Cardiac fibroblast (primary cell): ENCODE measurements at regions not wholly inside any gene's neighbourhood (a gene's known extent, or its start where the extent isn't known, plus 50 kb on each side); places are given as distances from the start of the nearest gene placed in this dataset.
"Not testable (repeated sequence)": the region's sequence is repeated elsewhere in the genome, so short reads cannot be mapped to it uniquely, and the experiment has no call there.

Experiments used
- DNase-seq, 2 donors: peaks; one replicate each; pipeline versions ENCODE4 v3.0.0 to v3.0.0-alpha.2; 2010; ENCODE audit warnings: low read depth in 2 of 2
- H3K4me3 ChIP-seq, 2 donors: replicated peaks in 1 of 2; 1 replicate in 1 of 2; 2 replicates in 1 of 2; pipeline ENCODE4 v1.5.1; 2011; ENCODE audit warnings: low read depth in 2 of 2, low read length in 2 of 2, mild to moderate bottlenecking in 2 of 2, moderate library complexity in 1 of 2
- TF ChIP-seq, protein P1 (sequence below): IDR thresholded peaks from one replicate; pipeline ENCODE4 v1.5.1; 2011; ENCODE audit warnings: low read depth, mild to moderate bottlenecking, low read length, inconsistent platforms

GRCh38 chr13:83136660-83137059, 745.6 kb downstream of the SLITRK1 start:
- DNase-seq: no peak

GRCh38 chr13:83125791-83126190, 756.5 kb downstream of the SLITRK1 start:
- H3K4me3 ChIP-seq: no peak overlapping the region
- no peak for DNase-seq
- TF ChIP-seq, protein P1, sequence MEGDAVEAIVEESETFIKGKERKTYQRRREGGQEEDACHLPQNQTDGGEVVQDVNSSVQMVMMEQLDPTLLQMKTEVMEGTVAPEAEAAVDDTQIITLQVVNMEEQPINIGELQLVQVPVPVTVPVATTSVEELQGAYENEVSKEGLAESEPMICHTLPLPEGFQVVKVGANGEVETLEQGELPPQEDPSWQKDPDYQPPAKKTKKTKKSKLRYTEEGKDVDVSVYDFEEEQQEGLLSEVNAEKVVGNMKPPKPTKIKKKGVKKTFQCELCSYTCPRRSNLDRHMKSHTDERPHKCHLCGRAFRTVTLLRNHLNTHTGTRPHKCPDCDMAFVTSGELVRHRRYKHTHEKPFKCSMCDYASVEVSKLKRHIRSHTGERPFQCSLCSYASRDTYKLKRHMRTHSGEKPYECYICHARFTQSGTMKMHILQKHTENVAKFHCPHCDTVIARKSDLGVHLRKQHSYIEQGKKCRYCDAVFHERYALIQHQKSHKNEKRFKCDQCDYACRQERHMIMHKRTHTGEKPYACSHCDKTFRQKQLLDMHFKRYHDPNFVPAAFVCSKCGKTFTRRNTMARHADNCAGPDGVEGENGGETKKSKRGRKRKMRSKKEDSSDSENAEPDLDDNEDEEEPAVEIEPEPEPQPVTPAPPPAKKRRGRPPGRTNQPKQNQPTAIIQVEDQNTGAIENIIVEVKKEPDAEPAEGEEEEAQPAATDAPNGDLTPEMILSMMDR: no peak

More at GRCh38 chr13:83136660-83137059, 745.6 kb downstream of the SLITRK1 start:
- H3K4me3 ChIP-seq: no peak overlapping the region
- TF ChIP-seq, protein P1: no peak

DNA sequence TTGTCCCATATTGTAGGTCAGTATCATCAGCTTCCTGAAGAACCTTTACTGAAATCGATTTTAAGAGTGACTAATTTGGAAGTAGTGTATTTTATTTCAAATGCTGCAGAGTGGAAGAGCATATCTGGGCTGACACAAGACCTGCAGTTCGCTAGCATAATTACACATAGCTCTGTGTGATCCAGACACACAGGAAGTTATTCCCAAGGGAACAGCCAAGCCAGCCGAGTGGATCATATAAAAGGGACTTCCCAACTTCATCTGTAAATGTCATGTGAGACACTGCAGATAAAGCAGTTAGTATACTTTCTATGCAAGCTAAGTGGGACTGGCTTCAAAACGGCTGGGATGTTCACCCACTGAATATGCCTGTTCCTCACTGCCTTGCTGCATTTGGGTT, 760.4 kb downstream of the SLITRK1 start:
- DNase-seq: peak; percentile 13 to 15
- no peak overlapping the region for H3K4me3 ChIP-seq
- TF ChIP-seq, protein P1: no peak

DNA sequence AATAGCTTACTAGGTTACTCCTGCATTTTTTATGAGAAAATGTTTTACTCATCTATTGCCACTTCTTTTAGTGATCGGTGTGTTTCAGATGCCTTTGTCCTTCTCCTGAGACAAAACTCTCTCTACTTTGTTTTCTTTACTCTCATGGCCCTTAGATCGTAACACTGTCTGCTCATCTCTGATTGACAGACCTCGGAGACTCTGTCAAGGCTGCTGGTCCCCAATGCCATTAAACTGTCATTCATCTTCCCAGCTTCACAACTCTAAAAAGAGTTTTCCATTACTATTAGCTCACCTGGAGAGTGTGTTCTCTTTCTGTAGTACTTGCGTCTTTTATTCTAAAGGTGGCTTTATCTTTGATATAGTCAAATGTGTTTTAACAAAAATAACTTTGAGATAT, 765.2 kb downstream of the SLITRK1 start:
- DNase-seq: no peak
- TF ChIP-seq, protein P1: no peak
- no peak overlapping the region for H3K4me3 ChIP-seq

DNA sequence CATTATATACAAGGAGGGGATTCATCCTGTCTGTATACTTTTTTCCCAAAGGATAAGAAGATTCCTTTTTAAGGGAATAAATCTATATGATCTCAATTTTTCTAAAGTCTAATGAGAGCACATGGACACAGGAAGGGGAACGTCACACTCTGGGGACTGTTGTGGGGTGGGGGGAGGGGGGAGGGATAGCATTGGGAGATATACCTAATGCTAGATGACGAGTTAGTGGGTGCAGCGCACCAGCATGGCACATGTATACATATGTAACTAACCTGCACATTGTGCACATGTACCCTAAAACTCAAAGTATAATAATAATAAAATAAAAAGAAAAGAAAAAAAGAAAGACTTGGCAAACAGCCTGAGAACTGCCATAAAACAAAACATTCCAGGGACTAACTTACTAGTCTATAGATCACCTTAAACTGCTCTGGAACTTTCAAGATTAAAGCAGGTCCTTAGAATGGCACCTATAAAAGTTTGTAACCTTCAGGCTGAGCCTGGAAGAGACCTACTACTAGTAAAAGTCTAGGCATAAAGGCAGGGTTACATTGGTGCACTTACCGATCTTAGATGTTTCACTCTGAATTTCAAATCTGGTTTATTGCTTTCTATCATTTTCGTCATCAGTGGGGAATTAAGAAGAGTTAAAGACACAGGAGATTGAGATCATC, 780.6 kb downstream of the SLITRK1 start:
- H3K4me3 ChIP-seq, DNase-seq: not testable (repeated sequence)

- TF ChIP-seq, protein P1: no peak
- H3K4me3 ChIP-seq: no peak overlapping the region
- DNase-seq: no peak
These were observed 782.0 kb downstream of the SLITRK1 start for GRCh38 chr13:83100237-83100636.

GRCh38 chr13:83088858-83089257, 793.4 kb downstream of the SLITRK1 start:
- TF ChIP-seq, protein P1: no peak
- H3K4me3 ChIP-seq: no peak overlapping the region
- no peak for DNase-seq
